ENCODE measurements at regions not wholly inside any gene's neighbourhood (a gene's known extent, or its start where the extent isn't known, plus 50 kb on each side); places are given as distances from the start of the nearest gene placed in this dataset.

GRCh38 chr9:38186404-38187115 lies 117.5 kb upstream of the SHB start:
- Histone ChIP-seq H3K9me3 (no peaks in the 10 kb centered on the region), H3K4me3 (no peak overlapping the region), H3K27me3 (no peaks in the 10 kb centered on the region), H3K27ac (no peak overlapping the region), H3K4me1 (peaks cover 26% of the 10 kb centered on the region), H3K36me3 (replicated peaks in 1 of 2; ENCODE audit: insufficient read depth in 1 of 2, low read depth in 2 of 2) (no peaks in the 10 kb centered on the region)
- ATAC-seq (no peak), DNase-seq (no peak)
- WGBS, 2 donors = 85 to 91% methylated on average over 5 of the region's 5 CpGs
- intact Hi-C loops (cut with DNase I) = no loop called here
- TF ChIP-seq CTCF (IDR thresholded peaks at IDR 0.05) (no peak), POLR2A (IDR thresholded peaks at IDR 0.05) (no peak)

- H3K27ac ChIP-seq = no peak overlapping the region
- no peak for ATAC-seq
- no peaks in the 10 kb centered on the region for H3K9me3 ChIP-seq
- peaks cover 28% of the 10 kb centered on the region for H3K4me1 ChIP-seq
- H3K4me3 ChIP-seq = no peak overlapping the region
- H3K36me3 ChIP-seq (replicated peaks in 1 of 2; ENCODE audit: insufficient read depth in 1 of 2, low read depth in 2 of 2) = no peaks in the 10 kb centered on the region
- no peak for DNase-seq
- TF ChIP-seq CTCF (IDR thresholded peaks at IDR 0.05) (no peak), POLR2A (IDR thresholded peaks at IDR 0.05) (no peak)
- WGBS, 2 donors = 87 to 89% methylated on average over 6 of the region's 6 CpGs
- H3K27me3 ChIP-seq = no peaks in the 10 kb centered on the region
- intact Hi-C loops (cut with DNase I) = no loop called here
Measured at GRCh38 chr9:38185647-38186403, 116.8 kb upstream of the SHB start.

GRCh38 chr9:38183994-38184568 lies 115.1 kb upstream of the SHB start:
- no peak for TF ChIP-seq CTCF (IDR thresholded peaks at IDR 0.05)
- no peak for TF ChIP-seq POLR2A (IDR thresholded peaks at IDR 0.05)
- DNase-seq = peak in 3 of 4 donors; percentile 25 to 64 (median 36)
- intact Hi-C loops (cut with DNase I) = no loop called here
- H3K36me3 ChIP-seq (replicated peaks in 1 of 2; ENCODE audit: insufficient read depth in 1 of 2, low read depth in 2 of 2) = no peaks in the 10 kb centered on the region
- H3K27me3 ChIP-seq = no peaks in the 10 kb centered on the region
- H3K27ac ChIP-seq = no peak overlapping the region
- peaks cover 28% of the 10 kb centered on the region for H3K4me1 ChIP-seq
- ATAC-seq = peak; percentile 49
- no peaks in the 10 kb centered on the region for H3K9me3 ChIP-seq
- H3K4me3 ChIP-seq = no peak overlapping the region

- Histone ChIP-seq H3K4me3 (no peak overlapping the region), H3K27me3 (no peaks in the 10 kb centered on the region), H3K36me3 (replicated peaks in 1 of 2; ENCODE audit: insufficient read depth in 1 of 2, low read depth in 2 of 2) (no peaks in the 10 kb centered on the region), H3K27ac (peak overlapping the region in 2 of 4 donors; percentile 4 to 19), H3K9me3 (no peaks in the 10 kb centered on the region), H3K4me1 (peaks cover 33% of the 10 kb centered on the region)
- intact Hi-C loops (cut with DNase I) = no loop called here
- ATAC-seq (peak; percentile 93), DNase-seq (peak; percentile 87 to 91 (median 91))
- no peak for TF ChIP-seq CTCF (IDR thresholded peaks at IDR 0.05)
- no peak for TF ChIP-seq POLR2A (IDR thresholded peaks at IDR 0.05)
Measured at GRCh38 chr9:38182321-38182720, 113.3 kb upstream of the SHB start.

Measured in body of pancreas (tissue), 4 donors.